GM12865 (cell line): ENCODE measurements at regions not wholly inside any gene's neighbourhood (a gene's known extent, or its start where the extent isn't known, plus 50 kb on each side); places are given as distances from the start of the nearest gene placed in this dataset.
A peak's percentile ranks its signal among the peaks of the same experiment; 100 is the strongest.

Source experiments
- DNase-seq: peaks from one replicate; pipeline ENCODE4 v3.0.0; 2010; ENCODE audit warnings: low read depth
- H3K4me3 ChIP-seq: 2 replicates; pipeline ENCODE4 v1.5.1; 2011; ENCODE audit warnings: mild to moderate bottlenecking, low read depth, low read length, control low read depth
- TF ChIP-seq, protein P1 (sequence below): IDR thresholded peaks from 2 replicates; pipeline ENCODE4 v1.5.1; 2011; ENCODE audit warnings: low read length, control low read depth, low read depth, inconsistent platforms; ENCODE audit not compliant: insufficient read depth; ENCODE audit errors: missing control alignments

DNA sequence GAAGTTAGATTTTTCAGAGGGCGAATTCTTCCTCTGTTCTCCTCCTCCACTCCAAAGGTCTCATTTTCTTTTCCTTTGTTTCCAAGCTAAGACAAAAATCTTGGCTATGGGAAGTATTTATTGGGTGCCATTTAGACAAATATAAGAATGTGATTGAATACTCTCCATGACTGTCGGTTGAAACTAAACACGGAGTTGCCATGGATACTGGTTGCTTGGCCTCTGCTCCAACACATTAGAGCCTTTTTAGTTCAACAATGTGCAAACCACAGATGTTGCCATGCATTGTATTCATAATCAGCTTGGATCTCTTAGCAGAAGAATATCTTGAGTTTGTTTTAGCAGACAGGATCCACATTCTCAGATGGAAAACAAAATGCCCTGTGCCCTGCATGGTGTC lies 366.5 kb upstream of the LCORL start:
- no peak overlapping the region for H3K4me3 ChIP-seq
- DNase-seq = no peak
- TF ChIP-seq, protein P1, sequence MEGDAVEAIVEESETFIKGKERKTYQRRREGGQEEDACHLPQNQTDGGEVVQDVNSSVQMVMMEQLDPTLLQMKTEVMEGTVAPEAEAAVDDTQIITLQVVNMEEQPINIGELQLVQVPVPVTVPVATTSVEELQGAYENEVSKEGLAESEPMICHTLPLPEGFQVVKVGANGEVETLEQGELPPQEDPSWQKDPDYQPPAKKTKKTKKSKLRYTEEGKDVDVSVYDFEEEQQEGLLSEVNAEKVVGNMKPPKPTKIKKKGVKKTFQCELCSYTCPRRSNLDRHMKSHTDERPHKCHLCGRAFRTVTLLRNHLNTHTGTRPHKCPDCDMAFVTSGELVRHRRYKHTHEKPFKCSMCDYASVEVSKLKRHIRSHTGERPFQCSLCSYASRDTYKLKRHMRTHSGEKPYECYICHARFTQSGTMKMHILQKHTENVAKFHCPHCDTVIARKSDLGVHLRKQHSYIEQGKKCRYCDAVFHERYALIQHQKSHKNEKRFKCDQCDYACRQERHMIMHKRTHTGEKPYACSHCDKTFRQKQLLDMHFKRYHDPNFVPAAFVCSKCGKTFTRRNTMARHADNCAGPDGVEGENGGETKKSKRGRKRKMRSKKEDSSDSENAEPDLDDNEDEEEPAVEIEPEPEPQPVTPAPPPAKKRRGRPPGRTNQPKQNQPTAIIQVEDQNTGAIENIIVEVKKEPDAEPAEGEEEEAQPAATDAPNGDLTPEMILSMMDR = no peak

DNA sequence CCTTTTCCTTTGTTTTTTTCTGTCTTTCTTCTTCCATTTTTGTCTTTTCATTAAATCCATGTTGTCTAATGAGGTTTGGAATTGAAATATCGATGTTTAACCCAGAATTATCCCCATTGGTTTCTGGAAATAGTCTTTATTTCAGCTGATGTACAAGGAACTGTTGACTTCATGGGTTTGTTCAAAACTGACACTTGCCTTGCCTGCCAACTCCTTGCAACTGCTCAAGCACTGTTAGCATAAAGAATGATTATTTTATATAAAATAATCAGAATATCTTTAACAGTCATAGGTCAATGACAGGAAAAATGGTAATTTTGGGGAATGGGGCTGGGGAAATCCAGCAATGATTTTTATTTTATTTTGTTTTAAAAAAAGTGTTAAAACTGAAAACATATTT lies 359.6 kb upstream of the LCORL start:
- no peak overlapping the region for H3K4me3 ChIP-seq
- no peak for DNase-seq
- TF ChIP-seq, protein P1 = no peak

DNA sequence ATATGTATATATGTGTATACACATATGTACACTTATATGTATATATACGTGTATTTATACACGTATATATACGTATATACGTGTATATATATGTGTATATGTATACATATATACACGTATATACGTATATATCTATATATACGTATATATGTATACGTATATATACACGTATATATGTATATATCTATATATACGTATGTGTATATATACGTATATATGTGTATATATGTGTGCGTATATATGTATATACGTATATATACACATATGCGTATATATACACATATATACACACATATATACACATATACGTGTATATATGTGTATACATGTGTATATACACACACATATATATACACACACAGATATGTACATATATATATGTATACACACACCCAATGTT lies 348.0 kb upstream of the LCORL start:
- no peak overlapping the region for H3K4me3 ChIP-seq
- TF ChIP-seq, protein P1 = no peak
- no peak for DNase-seq

DNA sequence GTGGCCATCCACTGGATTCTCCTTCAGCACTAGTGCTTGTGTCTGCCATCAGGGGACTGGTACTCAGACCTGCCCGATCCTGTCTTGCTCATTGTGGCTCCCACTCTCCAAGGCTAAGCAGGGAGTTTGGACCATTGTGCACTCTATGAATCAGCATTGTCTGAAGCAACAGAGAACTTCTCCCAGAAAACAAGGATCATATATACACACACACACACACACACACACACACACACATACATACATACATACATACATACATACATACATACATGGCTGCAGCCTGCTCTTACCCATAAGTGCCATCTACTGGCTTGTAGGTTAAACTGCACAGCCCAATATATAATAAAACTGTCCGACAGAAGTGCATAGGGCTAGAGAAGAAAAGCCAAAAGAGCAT lies 345.3 kb upstream of the LCORL start:
- DNase-seq = peak; percentile 72
- TF ChIP-seq, protein P1 = peak; percentile 55
- no peak overlapping the region for H3K4me3 ChIP-seq

DNA sequence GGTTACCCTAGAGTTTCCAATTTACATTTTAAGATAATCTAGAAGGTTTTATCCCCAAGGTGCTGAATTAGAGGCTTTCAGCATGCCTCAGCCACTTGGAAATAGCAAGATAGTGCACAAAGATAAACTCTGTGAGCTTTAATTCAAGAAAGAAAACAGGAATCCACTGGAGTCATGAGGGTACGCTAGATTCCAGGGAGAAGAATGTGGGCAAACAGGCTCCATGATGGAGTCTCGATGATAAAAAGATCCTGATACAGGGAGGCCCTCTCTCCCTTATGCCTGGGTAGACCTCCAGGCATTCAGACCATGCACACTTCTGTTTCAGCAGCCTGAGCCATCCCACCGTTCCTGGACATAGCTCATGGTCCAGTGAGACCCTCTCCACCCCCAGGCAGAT lies 344.6 kb upstream of the LCORL start:
- H3K4me3 ChIP-seq = no peak overlapping the region
- TF ChIP-seq, protein P1 = no peak
- no peak for DNase-seq

DNA sequence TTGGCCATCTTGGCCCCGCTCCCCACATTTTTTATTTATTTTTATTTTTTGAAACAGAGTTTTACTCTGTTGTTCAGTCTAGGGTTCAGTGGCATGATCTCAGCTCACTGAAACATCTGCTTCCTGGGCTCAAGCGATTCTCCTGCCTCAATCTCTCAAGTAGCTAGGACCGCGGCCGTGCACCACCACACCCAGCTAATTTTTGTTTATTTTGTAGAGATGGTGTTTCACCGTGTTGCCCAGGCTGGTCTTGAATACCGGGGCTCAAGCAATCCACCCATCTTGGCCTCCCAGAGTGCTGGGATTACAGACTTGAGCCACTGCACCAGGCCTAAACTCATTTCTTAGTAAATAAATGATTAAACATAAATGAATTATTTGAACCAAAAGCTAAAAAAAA lies 322.0 kb upstream of the LCORL start:
- no peak for DNase-seq
- TF ChIP-seq, protein P1 = no peak

DNA sequence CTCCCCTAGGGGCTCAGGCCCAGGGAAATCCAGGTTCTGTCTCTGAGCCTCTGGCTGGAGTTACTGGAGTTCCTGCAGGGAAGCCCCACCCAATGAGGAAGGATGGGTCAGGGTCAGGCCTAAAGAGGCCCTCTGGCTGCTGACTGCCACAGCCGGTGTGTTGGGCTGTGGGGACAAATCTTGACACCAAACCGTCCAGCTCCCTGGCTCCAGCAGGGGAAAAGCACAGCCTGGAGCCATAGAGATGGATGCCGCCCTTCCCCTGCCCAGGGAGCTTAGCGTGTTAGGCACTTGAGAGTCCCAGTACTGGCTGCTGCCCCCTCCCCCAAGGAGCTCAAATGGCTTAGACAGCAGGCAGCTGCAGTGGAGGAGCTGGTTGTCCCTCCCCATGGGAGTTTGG lies 321.3 kb upstream of the LCORL start:
- TF ChIP-seq, protein P1 = no peak
- DNase-seq = no peak
- no peak overlapping the region for H3K4me3 ChIP-seq

More for the DNA sequence above, 322.0 kb upstream of the LCORL start:
- no peak overlapping the region for H3K4me3 ChIP-seq
